ENCODE measurements at regions not wholly inside any gene's neighbourhood (a gene's known extent, or its start where the extent isn't known, plus 50 kb on each side); places are given as distances from the start of the nearest gene placed in this dataset.
A peak's percentile ranks its signal among the peaks of the same experiment; 100 is the strongest.

- TF ChIP-seq BCL3 (IDR thresholded peaks at IDR 0.05; ENCODE audit: borderline replicate concordance, insufficient read depth, low read depth, low read length, poor library complexity, severe bottlenecking) (no peak), RUNX3 (IDR thresholded peaks at IDR 0.05; ENCODE audit: low read length) (no peak), IKZF2 (IDR thresholded peaks at IDR 0.05) (no peak), SP1 (IDR thresholded peaks at IDR 0.05; ENCODE audit: low read depth, low read length) (no peak), ZNF384 (IDR thresholded peaks at IDR 0.05; ENCODE audit: borderline replicate concordance, low read depth, low read length) (no peak), USF2 (IDR thresholded peaks at IDR 0.05; ENCODE audit: borderline replicate concordance, low read depth, low read length) (no peak), TBL1XR1 (IDR thresholded peaks at IDR 0.05; ENCODE audit: low read depth, low read length) (no peak), BCL11A (IDR thresholded peaks at IDR 0.05; ENCODE audit: low read depth, low read length) (no peak)
Measured at GRCh38 chr7:95688931-95689495, 83.3 kb upstream of the DYNC1I1 start (continued).

- POLR2A ChIA-PET: interaction anchor here (0.9 kb wide), 1 partner anchor 13 kb away, joined by 3 read pairs; no protein-coding TSS in a partner anchor
- ATAC-seq: peak; percentile 46
- WGBS (ENCODE audit: insufficient coverage, insufficient replicate concordance, low lambda C conversion rate, missing lambda C conversion rate): 31% methylated on average over 4 of the region's 4 CpGs
- Histone ChIP-seq H3K27me3 (replicated peaks in 1 of 2; ENCODE audit: control insufficient read depth in 2 of 2, insufficient read depth in 2 of 2, low read length in 1 of 2) (no peaks in the 10 kb centered on the region; a peak in 1 of 4 replicates), H4K20me1 (ENCODE audit: control insufficient read depth, insufficient read depth) (no peaks in the 10 kb centered on the region), H3K4me1 (ENCODE audit: control insufficient read depth, insufficient read depth, low read length) (no peaks in the 10 kb centered on the region), H2AFZ (ENCODE audit: control insufficient read depth, low read depth, low read length) (no peak overlapping the region), H3K4me2 (ENCODE audit: control insufficient read depth, insufficient read depth) (no peak overlapping the region), H3K27ac (ENCODE audit: control insufficient read depth, insufficient read depth) (no peak overlapping the region), H3K9ac (ENCODE audit: control insufficient read depth, insufficient read depth, low read length) (no peak overlapping the region), H3K79me2 (ENCODE audit: control insufficient read depth, insufficient read depth, low read length) (no peaks in the 10 kb centered on the region), H3K9me3 (replicated peaks; ENCODE audit: control insufficient read depth, insufficient read depth, low read length) (no peaks in the 10 kb centered on the region), H3K4me3 (no peak overlapping the region), H3K36me3 (ENCODE audit: control insufficient read depth in 2 of 2, insufficient read depth in 2 of 2, low read length in 1 of 2) (no peaks in the 10 kb centered on the region)
- no TSS peak for BruUV-seq (replicated peaks)
- CTCF ChIA-PET: interaction anchor here (0.6 to 10.5 kb wide), 36 partner anchors 9 to 1241 kb away, joined by 3 to 655 read pairs (median 5); no protein-coding TSS in a partner anchor
- intact Hi-C loops (cut with micrococcal nuclease; ENCODE audit: unreplicated experiment) (loop anchor here (5.0 to 10.0 kb wide), 3 partner anchors 496 to 1241 kb away; partner anchors contain the start of gene SGCE), in situ Hi-C loops (cut with MboI) (loop anchor here (25.0 kb wide), 1 partner anchor 1251 kb away; no protein-coding TSS in a partner anchor)
- peak; percentile 80 for FAIRE-seq
- RAD21 ChIA-PET (ENCODE audit: unreplicated experiment): interaction anchor here (0.6 to 8.6 kb wide), 28 partner anchors 15 to 1243 kb away, joined by 3 to 288 read pairs (median 4); no protein-coding TSS in a partner anchor
- no peak for DNase-seq (ENCODE audit: low read depth, low spot score)
- SMC1A ChIA-PET (ENCODE audit: uncharacterized antibody, unreplicated experiment): interaction anchor here (0.9 to 10.3 kb wide), 18 partner anchors 11 to 1238 kb away, joined by 3 to 448 read pairs (median 12); no protein-coding TSS in a partner anchor
- TF ChIP-seq TCF7 (IDR thresholded peaks at IDR 0.05; ENCODE audit: borderline replicate concordance): no peak
- TF ChIP-seq NFYA (IDR thresholded peaks at IDR 0.05; ENCODE audit: borderline replicate concordance, low read depth, low read length): no peak
- TF ChIP-seq POLR2AphosphoS5 (IDR thresholded peaks at IDR 0.05; ENCODE audit: low read length): no peak
- TF ChIP-seq RAD21 (IDR thresholded peaks at IDR 0.05; ENCODE audit: insufficient read depth, low read depth, low read length): peak; percentile 53; the same call in 1 of the 2 replicates
- TF ChIP-seq RBBP5 (conservative IDR thresholded peaks at IDR 0.05): no peak
- TF ChIP-seq MEF2B (IDR thresholded peaks at IDR 0.05; ENCODE audit: partially characterized antibody, poor library complexity, severe bottlenecking): no peak
- TF ChIP-seq CTCF (IDR thresholded peaks at IDR 0.05 in 2 of 3, conservative IDR thresholded peaks at IDR 0.05 in 1 of 3; ENCODE audit: control insufficient read depth in 2 of 3, extremely low read depth in 1 of 3, insufficient read depth in 1 of 3, low read depth in 3 of 3, low read length in 3 of 3): peak in 2 of 3 experiments; percentile 16 to 37; a peak in 3 of 6 replicates
- no peak for TF ChIP-seq RUNX3 (IDR thresholded peaks at IDR 0.05; ENCODE audit: low read length)
- no peak for TF ChIP-seq BCL3 (IDR thresholded peaks at IDR 0.05; ENCODE audit: borderline replicate concordance, insufficient read depth, low read depth, low read length, poor library complexity, severe bottlenecking)
- TF ChIP-seq ZSCAN29 (IDR thresholded peaks at IDR 0.05): no peak
Measured at GRCh38 chr7:95687759-95688343, 84.5 kb upstream of the DYNC1I1 start.

Data from GM12878 (cell line).